Activated CD8-positive, alpha-beta memory T cell treated with anti-CD3 and anti-CD28 coated beads, Interleukin-2, amount 10 ng/mL, durations not matched to agents 7 days and 5 days (primary cell): ENCODE measurements at regions not wholly inside any gene's neighbourhood (a gene's known extent, or its start where the extent isn't known, plus 50 kb on each side); places are given as distances from the start of the nearest gene placed in this dataset.

Source experiments
- ATAC-seq: fragments of 150-1000 bp; cut with Tn5 transposase; one replicate; pipeline ENCODE4 v1.10.0; 2021; ENCODE audit warnings: moderate library complexity
- CTCF ChIA-PET: fragments of 350-600 bp; sonication (Branson Sonifier 250); formaldehyde crosslinking; loops from one replicate; lab custom pipeline; 2021; ENCODE audit warnings: antibody characterized with exemption; lab: Charles Lee
- DNase-seq: peaks from one replicate; pipeline ENCODE4 v3.0.0-alpha.2; 2020
- H3K27ac Mint-ChIP-seq: one replicate; pipeline ENCODE4 v1.8.0; 2021; ENCODE audit warnings: mild to moderate bottlenecking, mixed read lengths
- H3K27me3 Mint-ChIP-seq: one replicate; pipeline ENCODE4 v1.8.0; 2021; ENCODE audit warnings: mixed read lengths
- H3K36me3 Mint-ChIP-seq: one replicate; pipeline ENCODE4 v1.8.0; 2021; ENCODE audit warnings: mild to moderate bottlenecking, mixed read lengths
- H3K4me1 Mint-ChIP-seq: one replicate; pipeline ENCODE4 v1.8.0; 2021; ENCODE audit warnings: mixed read lengths
- H3K4me3 Mint-ChIP-seq: one replicate; pipeline ENCODE4 v1.8.0; 2021; ENCODE audit warnings: mild to moderate bottlenecking, moderate library complexity, mixed read lengths
- H3K9me3 Mint-ChIP-seq: one replicate; pipeline ENCODE4 v1.8.0; 2022; ENCODE audit warnings: low read depth, mixed read lengths

GRCh38 chr12:14167005-14167628 lies 185.7 kb upstream of the GRIN2B start:
- Mint-ChIP-seq H3K4me1 (peaks cover 2% of the 10 kb centered on the region), H3K27me3 (peaks cover 15% of the 10 kb centered on the region), H3K36me3 (no peaks in the 10 kb centered on the region), H3K27ac (no peak overlapping the region), H3K9me3 (no peaks in the 10 kb centered on the region), H3K4me3 (no peak overlapping the region)
- ATAC-seq (no peak), DNase-seq (peak; percentile 52)
- CTCF ChIA-PET, result interaction anchor here (0.6 to 1.6 kb wide), 13 partner anchors 9 to 912 kb away, joined by 3 to 8 read pairs (median 4); no protein-coding TSS in a partner anchor

- peaks cover 15% of the 10 kb centered on the region for H3K27me3 Mint-ChIP-seq
- peaks cover 2% of the 10 kb centered on the region for H3K4me1 Mint-ChIP-seq
- no peaks in the 10 kb centered on the region for H3K36me3 Mint-ChIP-seq
- no peak overlapping the region for H3K4me3 Mint-ChIP-seq
- no peaks in the 10 kb centered on the region for H3K9me3 Mint-ChIP-seq
- DNase-seq (no peak), ATAC-seq (no peak)
- H3K27ac Mint-ChIP-seq, result no peak overlapping the region
- CTCF ChIA-PET, result no interaction called here
Observed at GRCh38 chr12:14169281-14169680, 187.9 kb upstream of the GRIN2B start.

- H3K4me3 Mint-ChIP-seq, result no peak overlapping the region
- CTCF ChIA-PET, result interaction anchor here (0.7 to 1.0 kb wide), 2 partner anchors 11 to 15 kb away, joined by 3 to 4 read pairs; no protein-coding TSS in a partner anchor
- DNase-seq, result no peak
- H3K4me1 Mint-ChIP-seq, result peaks cover 2% of the 10 kb centered on the region
- no peak overlapping the region for H3K27ac Mint-ChIP-seq
- no peak for ATAC-seq
- peaks cover 15% of the 10 kb centered on the region for H3K27me3 Mint-ChIP-seq
- no peaks in the 10 kb centered on the region for H3K36me3 Mint-ChIP-seq
- H3K9me3 Mint-ChIP-seq, result no peaks in the 10 kb centered on the region
Observed at GRCh38 chr12:14171106-14171505, 189.7 kb upstream of the GRIN2B start.

GRCh38 chr12:14175206-14175605 lies 190.3 kb upstream of the ATF7IP start:
- Mint-ChIP-seq H3K36me3 (no peaks in the 10 kb centered on the region), H3K9me3 (no peaks in the 10 kb centered on the region), H3K27me3 (no peaks in the 10 kb centered on the region), H3K27ac (no peak overlapping the region), H3K4me1 (no peaks in the 10 kb centered on the region), H3K4me3 (no peak overlapping the region)
- CTCF ChIA-PET, result no interaction called here
- no peak for ATAC-seq
- DNase-seq, result no peak

- Mint-ChIP-seq H3K4me1 (peaks cover 2% of the 10 kb centered on the region), H3K27ac (no peak overlapping the region), H3K27me3 (no peaks in the 10 kb centered on the region), H3K9me3 (no peaks in the 10 kb centered on the region), H3K4me3 (no peak overlapping the region), H3K36me3 (no peaks in the 10 kb centered on the region)
- ATAC-seq, result no peak
- CTCF ChIA-PET, result interaction anchor here (0.8 to 1.9 kb wide), 13 partner anchors 9 to 531 kb away, joined by 3 to 7 read pairs (median 4); no protein-coding TSS in a partner anchor
- no peak for DNase-seq
Observed at GRCh38 chr12:14185427-14186192, 179.9 kb upstream of the ATF7IP start.

GRCh38 chr12:14186193-14186502 lies 179.3 kb upstream of the ATF7IP start:
- no peaks in the 10 kb centered on the region for H3K27me3 Mint-ChIP-seq
- ATAC-seq (no peak), DNase-seq (no peak)

DNA sequence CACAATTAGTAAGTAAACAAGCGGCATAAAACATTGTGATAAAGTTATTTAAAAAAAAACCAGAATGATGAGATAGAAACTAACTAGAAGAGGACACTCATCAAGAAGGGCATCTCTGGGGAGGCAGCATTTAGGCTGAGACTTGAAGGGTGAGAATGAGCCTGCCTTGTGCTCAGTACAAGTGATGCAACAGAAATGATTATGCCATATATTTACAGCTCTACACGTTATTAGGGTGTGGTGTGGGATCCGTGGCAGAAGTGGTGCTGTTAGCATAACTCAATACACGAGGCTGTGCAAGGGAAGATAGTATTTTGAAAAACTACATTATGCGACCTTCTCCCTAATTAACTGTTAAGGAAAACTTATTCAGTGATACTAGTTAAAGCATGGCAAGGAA lies 178.5 kb upstream of the ATF7IP start:
- ATAC-seq (no peak), DNase-seq (no peak)
- Mint-ChIP-seq H3K4me3 (no peak overlapping the region), H3K36me3 (no peaks in the 10 kb centered on the region), H3K27me3 (peaks cover 3% of the 10 kb centered on the region), H3K4me1 (peaks cover 2% of the 10 kb centered on the region), H3K27ac (no peak overlapping the region), H3K9me3 (no peaks in the 10 kb centered on the region)
- CTCF ChIA-PET, result interaction anchor here (1.3 to 1.7 kb wide), 3 partner anchors 441 to 529 kb away, joined by 3 to 4 read pairs (median 4); no protein-coding TSS in a partner anchor

More at GRCh38 chr12:14186193-14186502, 179.3 kb upstream of the ATF7IP start:
- Mint-ChIP-seq H3K4me1 (peaks cover 2% of the 10 kb centered on the region), H3K4me3 (no peak overlapping the region), H3K36me3 (no peaks in the 10 kb centered on the region), H3K27ac (no peak overlapping the region), H3K9me3 (no peaks in the 10 kb centered on the region)
- CTCF ChIA-PET, result interaction anchor here (0.8 to 1.9 kb wide), 13 partner anchors 8 to 530 kb away, joined by 3 to 7 read pairs (median 4); no protein-coding TSS in a partner anchor

DNA sequence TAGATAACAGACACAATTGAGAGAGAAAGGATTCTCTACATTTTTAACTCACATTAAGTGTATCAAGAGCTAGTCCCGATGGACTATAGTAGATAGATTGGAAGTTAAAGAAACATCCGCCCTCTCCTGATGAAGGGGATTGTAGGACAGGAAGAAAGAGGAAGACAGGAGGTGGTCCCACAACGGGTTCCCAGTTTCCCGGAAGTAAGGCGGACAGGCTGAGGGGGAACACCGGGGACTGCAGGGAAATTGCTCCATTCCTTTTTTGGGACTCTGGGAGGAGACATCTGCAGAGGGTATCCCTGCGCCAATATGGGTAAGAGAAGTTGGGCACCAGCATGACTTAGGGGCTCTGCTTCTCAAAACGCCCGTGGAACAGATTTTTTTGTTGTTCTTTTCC lies 177.5 kb upstream of the ATF7IP start:
- H3K9me3 Mint-ChIP-seq, result no peaks in the 10 kb centered on the region
- peaks cover 4% of the 10 kb centered on the region for H3K27me3 Mint-ChIP-seq
- ATAC-seq (no peak), DNase-seq (no peak)
- no peak overlapping the region for H3K27ac Mint-ChIP-seq
- H3K4me3 Mint-ChIP-seq, result no peak overlapping the region
- CTCF ChIA-PET, result interaction anchor here (1.5 kb wide), 1 partner anchor 352 kb away, joined by 3 read pairs; no protein-coding TSS in a partner anchor
- peaks cover 2% of the 10 kb centered on the region for H3K4me1 Mint-ChIP-seq
- H3K36me3 Mint-ChIP-seq, result no peaks in the 10 kb centered on the region

DNA sequence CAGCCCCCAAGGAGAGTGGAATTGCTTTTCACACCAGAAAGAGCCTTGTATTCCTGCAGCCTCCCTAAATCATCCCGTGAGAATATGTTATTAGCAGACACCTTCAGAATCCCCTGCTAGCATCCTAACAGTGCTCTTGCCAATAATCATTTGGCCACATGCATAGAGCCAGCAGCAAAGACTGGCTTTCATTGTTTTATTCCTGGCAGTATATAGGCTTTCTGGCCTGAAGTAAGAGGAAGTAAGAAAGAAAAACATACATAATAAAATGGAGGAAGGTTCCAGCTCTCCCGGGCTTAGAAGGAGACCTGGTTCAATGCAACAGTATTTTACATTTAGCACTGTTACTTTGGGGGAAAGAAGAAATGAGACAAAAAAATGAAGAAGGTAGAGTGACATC lies 176.7 kb upstream of the ATF7IP start:
- H3K27ac Mint-ChIP-seq, result no peak overlapping the region
- CTCF ChIA-PET, result interaction anchor here (1.5 kb wide), 1 partner anchor 351 kb away, joined by 3 read pairs; no protein-coding TSS in a partner anchor
- H3K9me3 Mint-ChIP-seq, result no peaks in the 10 kb centered on the region
- no peaks in the 10 kb centered on the region for H3K36me3 Mint-ChIP-seq
- peaks cover 4% of the 10 kb centered on the region for H3K27me3 Mint-ChIP-seq
- DNase-seq, result no peak
- peaks cover 2% of the 10 kb centered on the region for H3K4me1 Mint-ChIP-seq
- no peak overlapping the region for H3K4me3 Mint-ChIP-seq
- ATAC-seq, result no peak

- ATAC-seq, result no peak
- CTCF ChIA-PET, result no interaction called here
- H3K27ac Mint-ChIP-seq, result no peak overlapping the region
- H3K27me3 Mint-ChIP-seq, result peaks cover 4% of the 10 kb centered on the region
- no peaks in the 10 kb centered on the region for H3K36me3 Mint-ChIP-seq
- no peak overlapping the region for H3K4me3 Mint-ChIP-seq
- peaks cover 2% of the 10 kb centered on the region for H3K4me1 Mint-ChIP-seq
- no peak for DNase-seq
- H3K9me3 Mint-ChIP-seq, result no peaks in the 10 kb centered on the region
Observed at GRCh38 chr12:14190694-14191093, 174.8 kb upstream of the ATF7IP start.

- Mint-ChIP-seq H3K27me3 (peaks cover 4% of the 10 kb centered on the region), H3K36me3 (no peaks in the 10 kb centered on the region), H3K4me1 (no peaks in the 10 kb centered on the region), H3K4me3 (no peak overlapping the region), H3K27ac (no peak overlapping the region), H3K9me3 (no peaks in the 10 kb centered on the region)
- DNase-seq (no peak), ATAC-seq (no peak)
- CTCF ChIA-PET, result no interaction called here
Observed at GRCh38 chr12:14191612-14192011, 173.9 kb upstream of the ATF7IP start.

DNA sequence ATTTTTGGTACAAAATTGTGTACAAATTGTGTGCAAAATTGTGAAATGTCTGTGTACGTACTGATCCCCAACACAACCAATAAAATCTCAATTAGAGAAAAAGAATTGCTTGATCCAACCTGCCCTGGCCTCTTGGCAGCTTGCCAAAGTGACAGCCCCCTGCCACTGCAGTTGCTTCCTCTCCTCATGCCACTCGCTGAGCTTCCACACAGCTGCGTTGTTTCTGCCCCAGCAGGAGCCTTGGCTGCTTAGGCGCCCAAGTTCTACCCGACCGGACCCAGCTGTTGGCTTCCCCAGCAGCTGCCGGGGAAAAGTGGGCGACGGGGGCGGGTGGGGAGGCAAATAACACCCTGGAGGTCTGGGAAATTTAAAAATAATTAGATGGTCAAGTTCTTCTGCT lies 171.8 kb upstream of the ATF7IP start:
- DNase-seq (no peak), ATAC-seq (no peak)
- H3K27me3 Mint-ChIP-seq, result peaks cover 4% of the 10 kb centered on the region
- H3K36me3 Mint-ChIP-seq, result no peaks in the 10 kb centered on the region
- H3K4me1 Mint-ChIP-seq, result no peaks in the 10 kb centered on the region
- CTCF ChIA-PET, result no interaction called here
- no peak overlapping the region for H3K27ac Mint-ChIP-seq
- no peak overlapping the region for H3K4me3 Mint-ChIP-seq
- no peaks in the 10 kb centered on the region for H3K9me3 Mint-ChIP-seq

- H3K4me3 Mint-ChIP-seq, result no peak overlapping the region
- H3K27me3 Mint-ChIP-seq, result peaks cover 4% of the 10 kb centered on the region
- no peaks in the 10 kb centered on the region for H3K9me3 Mint-ChIP-seq
- ATAC-seq (no peak), DNase-seq (no peak)
- H3K4me1 Mint-ChIP-seq, result no peaks in the 10 kb centered on the region
- CTCF ChIA-PET, result interaction anchor here (0.8 kb wide), 1 partner anchor 9 kb away, joined by 3 read pairs; no protein-coding TSS in a partner anchor
- no peaks in the 10 kb centered on the region for H3K36me3 Mint-ChIP-seq
- H3K27ac Mint-ChIP-seq, result no peak overlapping the region
Observed at GRCh38 chr12:14194572-14194971, 170.9 kb upstream of the ATF7IP start.
